ENCODE measurements at regions not wholly inside any gene's neighbourhood (a gene's known extent, or its start where the extent isn't known, plus 50 kb on each side); places are given as distances from the start of the nearest gene placed in this dataset.
"Not testable (repeated sequence)": the region's sequence is repeated elsewhere in the genome, so short reads cannot be mapped to it uniquely, and the experiment has no call there.

- ATAC-seq (no peak), DNase-seq (ENCODE audit: low spot score) (no peak)
- intact Hi-C loops (cut with DNase I): no loop called here
Measured at GRCh38 chr9:126158588-126159429, 167.8 kb upstream of the MVB12B start.

DNA sequence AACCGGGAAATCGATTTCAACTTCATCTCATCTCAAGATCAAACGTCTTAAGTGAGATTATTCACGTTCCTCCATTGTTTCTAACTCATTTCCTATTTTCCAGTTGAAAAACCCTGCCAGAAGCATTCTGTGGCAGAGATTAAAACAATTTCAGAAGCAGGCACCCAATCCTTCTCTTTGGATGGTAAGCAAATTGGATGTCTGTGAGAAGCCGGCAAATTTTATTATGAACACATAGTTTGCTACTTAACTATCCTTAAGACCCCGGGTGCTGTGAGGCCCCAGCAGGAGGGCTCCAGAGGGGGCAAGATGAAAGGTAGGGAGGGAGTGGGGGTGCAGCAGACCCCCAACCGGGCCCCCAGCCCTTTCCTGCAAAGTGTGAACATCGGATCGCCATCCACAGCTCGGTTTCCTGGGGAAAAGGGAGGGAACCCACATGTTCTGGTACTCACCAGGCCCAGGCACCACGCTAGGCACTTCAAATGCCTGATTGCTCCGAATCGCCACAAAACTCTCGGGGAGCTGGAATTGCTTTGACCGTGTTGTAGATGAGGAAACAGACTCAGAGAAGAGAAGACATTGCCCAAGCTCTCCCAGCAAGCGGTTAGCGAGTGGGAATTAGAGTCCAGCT, 167.1 kb upstream of the MVB12B start:
- ATAC-seq: no peak
- no peak for DNase-seq (ENCODE audit: low spot score)
- intact Hi-C loops (cut with DNase I): no loop called here

- intact Hi-C loops (cut with DNase I): no loop called here
- ATAC-seq (no peak), DNase-seq (ENCODE audit: low spot score) (no peak)
Measured at GRCh38 chr9:126160067-126160853, 166.4 kb upstream of the MVB12B start.

DNA sequence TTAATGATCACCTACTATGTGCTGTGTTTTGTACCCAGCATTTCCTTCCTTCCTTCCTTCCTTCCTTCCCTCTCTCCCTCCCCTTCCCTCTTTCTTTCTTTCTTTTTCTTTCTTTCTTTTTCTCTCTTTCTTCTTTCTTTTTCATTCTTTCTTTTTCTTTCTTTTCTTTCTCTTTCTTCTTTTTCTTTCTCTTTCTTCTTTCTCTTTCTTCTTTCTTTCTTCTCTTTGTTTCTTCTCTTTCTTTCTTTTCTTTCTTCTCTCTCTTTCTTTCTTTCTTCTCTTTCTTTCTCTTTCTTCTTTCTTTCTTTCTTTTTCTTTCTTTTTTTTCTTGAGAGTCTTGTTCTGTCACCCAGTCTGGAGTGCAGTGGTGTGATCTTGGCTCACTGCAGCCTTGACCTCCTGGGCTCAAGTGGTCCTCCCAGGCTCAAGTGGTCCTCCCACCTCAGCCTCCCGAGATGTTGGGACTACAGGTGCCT, 165.7 kb upstream of the MVB12B start:
- intact Hi-C loops (cut with DNase I): no loop called here
- ATAC-seq (no peak), DNase-seq (ENCODE audit: low spot score) (no peak)

DNA sequence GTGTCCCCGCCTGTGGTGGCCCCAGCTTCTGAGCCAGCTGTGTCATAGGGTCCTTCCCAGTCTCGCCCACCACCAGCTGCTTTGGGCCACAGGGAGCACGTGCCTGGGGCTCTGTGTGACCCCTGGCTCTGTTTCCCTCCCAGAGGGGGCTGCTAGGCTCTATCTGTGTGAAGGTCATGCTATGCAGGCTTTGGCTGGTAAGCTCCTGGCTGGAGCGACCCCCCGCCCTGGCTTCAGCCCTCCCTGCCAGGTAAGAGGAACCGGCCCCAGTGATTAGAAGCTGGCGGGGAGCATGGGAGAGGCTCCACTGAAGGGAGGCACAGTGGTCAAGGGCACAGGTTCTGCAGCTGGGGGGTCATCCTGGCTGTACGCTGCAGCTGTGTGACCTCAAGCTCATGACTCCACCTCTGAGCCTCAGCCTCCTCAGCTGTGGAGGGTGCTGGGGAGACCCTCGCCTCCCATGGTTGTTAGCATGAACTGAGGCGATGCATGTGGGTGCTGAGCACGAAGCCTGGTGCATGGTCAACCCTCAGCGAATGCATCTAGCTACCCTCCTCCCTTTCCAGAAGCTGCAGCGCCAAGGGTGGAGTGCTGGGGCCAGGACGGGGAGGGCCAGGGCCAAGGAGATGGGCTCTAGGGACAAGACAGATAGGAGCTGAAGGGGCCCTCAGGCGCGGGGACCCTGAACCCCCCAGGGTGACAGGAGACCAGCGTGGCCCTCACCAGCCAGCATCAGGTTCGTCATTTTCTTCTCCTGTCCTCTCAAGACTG, 163.8 kb upstream of the MVB12B start:
- DNase-seq (ENCODE audit: low spot score) (no peak), ATAC-seq (no peak)
- intact Hi-C loops (cut with DNase I): no loop called here

DNA sequence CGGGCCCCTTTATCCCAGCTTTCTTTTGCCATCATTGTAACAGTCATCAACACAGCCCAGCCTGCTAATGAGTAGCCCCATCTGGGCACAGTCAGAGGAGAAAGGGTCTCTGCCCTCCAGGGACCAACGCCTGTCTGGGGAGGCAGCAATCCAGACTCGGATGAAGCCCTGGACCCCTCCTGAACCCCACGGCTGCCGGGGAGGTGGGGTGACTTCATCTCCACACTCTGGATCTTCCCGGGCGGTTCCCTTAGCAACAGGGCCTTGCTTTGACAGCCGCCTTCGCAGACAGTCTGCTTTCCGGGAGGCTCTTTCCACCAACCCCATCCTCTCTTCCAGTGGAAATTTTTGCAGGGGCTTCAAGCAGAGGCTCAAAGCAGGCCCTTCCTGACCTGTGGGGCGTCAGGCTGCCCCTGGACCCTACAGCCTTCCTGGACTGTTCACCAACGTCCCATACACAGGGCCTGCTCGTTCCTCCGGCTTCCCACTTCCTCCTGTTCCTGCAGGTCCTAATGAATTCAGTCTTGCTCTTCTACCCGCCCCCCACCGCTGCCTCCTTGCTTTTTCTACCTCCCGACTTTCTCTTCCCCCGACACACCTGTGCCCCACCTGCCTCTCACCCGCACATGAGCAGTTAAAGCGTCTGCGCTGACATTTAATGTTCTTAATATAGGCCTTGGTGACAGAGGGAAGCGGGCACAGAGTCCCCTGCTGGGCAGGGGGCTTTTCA, 161.7 kb upstream of the MVB12B start:
- ATAC-seq: no peak
- intact Hi-C loops (cut with DNase I): no loop called here

GRCh38 chr9:126165755-126166154, 160.9 kb upstream of the MVB12B start:
- intact Hi-C loops (cut with DNase I): no loop called here
- DNase-seq (ENCODE audit: low spot score) (no peak), ATAC-seq (no peak)

More for the DNA sequence above, 161.7 kb upstream of the MVB12B start:
- no peak for DNase-seq (ENCODE audit: low spot score)

GRCh38 chr9:126166291-126166690, 160.3 kb upstream of the MVB12B start:
- intact Hi-C loops (cut with DNase I): no loop called here
- ATAC-seq: no peak

DNA sequence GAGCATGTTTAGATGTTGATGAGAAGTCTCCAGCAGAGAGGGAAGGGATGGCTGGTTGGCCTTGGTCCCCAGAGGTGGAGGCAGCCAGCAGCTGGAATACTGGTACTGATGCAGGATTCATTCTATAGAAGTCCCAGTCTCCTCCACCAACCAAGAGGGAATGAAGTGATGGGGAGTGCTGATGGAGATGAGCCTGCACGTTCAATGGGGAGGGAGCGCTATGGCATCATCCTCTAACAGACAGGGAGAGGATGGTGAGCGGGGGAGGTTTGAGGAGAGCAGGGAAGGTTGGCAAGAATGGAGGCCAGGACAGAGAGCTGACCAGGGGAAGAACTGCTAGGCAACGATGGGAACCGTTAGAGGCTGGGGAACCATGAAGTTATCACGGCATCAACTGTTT, 159.8 kb upstream of the MVB12B start:
- ATAC-seq (no peak), DNase-seq (ENCODE audit: low spot score) (no peak)
- intact Hi-C loops (cut with DNase I): no loop called here

More at GRCh38 chr9:126166291-126166690, 160.3 kb upstream of the MVB12B start:
- DNase-seq (ENCODE audit: low spot score): no peak

- intact Hi-C loops (cut with DNase I): no loop called here
- ATAC-seq (no peak), DNase-seq (ENCODE audit: low spot score) (no peak)
Measured at GRCh38 chr9:126169736-126170135, 156.9 kb upstream of the MVB12B start.

DNA sequence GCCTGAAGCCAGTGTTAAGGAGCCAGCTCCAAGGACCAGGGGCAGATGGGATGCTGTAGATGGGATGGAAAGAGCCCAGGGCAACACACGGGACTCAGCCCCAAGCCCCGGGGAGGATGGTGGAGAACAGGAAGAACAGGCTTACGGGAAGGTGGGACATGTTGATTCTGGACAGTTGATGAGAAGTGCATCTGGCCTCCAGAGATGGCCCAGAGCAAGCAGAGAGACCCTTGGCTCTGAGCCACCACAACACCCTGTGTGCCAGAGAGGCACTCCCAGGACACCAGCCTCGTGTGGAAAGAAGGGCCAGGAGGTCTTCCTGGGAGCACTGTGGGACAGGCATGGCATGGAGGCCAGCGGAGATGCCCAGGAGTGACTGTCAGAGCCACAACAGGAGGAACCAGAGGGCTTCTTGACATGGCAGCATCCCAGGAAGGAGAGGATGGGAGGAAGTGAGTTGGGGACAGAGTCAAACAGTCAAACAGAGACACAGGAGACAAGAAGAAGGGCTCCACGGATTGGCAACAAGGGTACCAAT, 156.3 kb upstream of the MVB12B start:
- intact Hi-C loops (cut with DNase I): no loop called here
- DNase-seq (ENCODE audit: low spot score): no peak
- no peak for ATAC-seq

GRCh38 chr9:126171641-126172040, 155.0 kb upstream of the MVB12B start:
- no peak for DNase-seq (ENCODE audit: low spot score)
- intact Hi-C loops (cut with DNase I): no loop called here
- ATAC-seq: no peak

GRCh38 chr9:126173401-126173800, 153.2 kb upstream of the MVB12B start:
- DNase-seq (ENCODE audit: low spot score): no peak
- no peak for ATAC-seq
- intact Hi-C loops (cut with DNase I): no loop called here

- DNase-seq (ENCODE audit: low spot score) (no peak), ATAC-seq (no peak)
- intact Hi-C loops (cut with DNase I): no loop called here
Measured at GRCh38 chr9:126173929-126174328, 152.7 kb upstream of the MVB12B start.

GRCh38 chr9:126183266-126183665, 143.4 kb upstream of the MVB12B start:
- no peak for ATAC-seq
- DNase-seq (ENCODE audit: low spot score): no peak
- intact Hi-C loops (cut with DNase I): no loop called here

DNA sequence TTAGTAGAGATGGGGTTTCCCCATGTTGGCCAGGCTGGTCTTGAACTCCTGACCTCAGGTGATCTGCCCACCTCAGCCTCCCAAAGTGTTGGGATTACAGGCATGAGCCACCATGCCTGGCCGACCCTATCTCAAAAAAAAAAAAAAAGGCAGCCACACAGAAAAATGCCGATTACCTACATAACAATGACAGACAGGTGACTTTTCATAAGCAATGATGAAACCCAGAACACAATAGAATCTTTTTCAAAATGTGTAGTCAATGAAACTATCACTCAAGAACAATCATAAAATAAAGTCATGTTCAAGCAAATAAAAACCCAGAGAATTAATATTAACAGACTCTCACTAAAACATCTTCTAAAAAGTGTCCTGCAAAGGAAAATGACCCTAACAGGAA, 135.6 kb upstream of the MVB12B start:
- ATAC-seq; intact Hi-C loops (cut with DNase I); DNase-seq (ENCODE audit: low spot score): not testable (repeated sequence)

DNA sequence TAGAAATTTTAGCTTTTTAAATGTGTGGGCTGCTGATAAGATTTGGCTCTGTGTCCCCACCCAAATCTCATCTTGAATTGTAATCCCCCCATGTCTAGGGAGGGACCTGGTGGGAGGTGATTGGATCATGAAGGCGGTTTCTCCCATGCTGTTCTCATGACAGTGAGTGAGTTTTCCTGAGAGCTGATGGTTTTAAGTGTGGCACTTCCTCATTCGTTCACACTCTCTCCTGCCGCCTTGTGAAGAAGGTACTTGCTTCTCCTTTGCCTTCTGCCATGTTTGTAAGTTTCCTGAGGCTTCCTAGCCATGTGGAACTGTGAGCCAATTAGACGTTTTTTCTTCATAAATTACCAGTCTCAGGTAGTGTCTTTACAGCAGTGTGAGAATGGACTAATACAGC, 127.8 kb upstream of the MVB12B start:
- intact Hi-C loops (cut with DNase I): no loop called here
- ATAC-seq (no peak), DNase-seq (ENCODE audit: low spot score) (no peak)

GRCh38 chr9:126203313-126203712, 123.3 kb upstream of the MVB12B start:
- no peak for DNase-seq (ENCODE audit: low spot score)
- intact Hi-C loops (cut with DNase I): no loop called here
- no peak for ATAC-seq
